LoVo (cell line): ENCODE measurements at regions not wholly inside any gene's neighbourhood (a gene's known extent, or its start where the extent isn't known, plus 50 kb on each side); places are given as distances from the start of the nearest gene placed in this dataset.
"Not testable (repeated sequence)": the region's sequence is repeated elsewhere in the genome, so short reads cannot be mapped to it uniquely, and the experiment has no call there.

Source experiments
- DNase-seq: peaks from one replicate; pipeline ENCODE4 v3.0.0-alpha.2; 2016; ENCODE audit warnings: low spot score

DNA sequence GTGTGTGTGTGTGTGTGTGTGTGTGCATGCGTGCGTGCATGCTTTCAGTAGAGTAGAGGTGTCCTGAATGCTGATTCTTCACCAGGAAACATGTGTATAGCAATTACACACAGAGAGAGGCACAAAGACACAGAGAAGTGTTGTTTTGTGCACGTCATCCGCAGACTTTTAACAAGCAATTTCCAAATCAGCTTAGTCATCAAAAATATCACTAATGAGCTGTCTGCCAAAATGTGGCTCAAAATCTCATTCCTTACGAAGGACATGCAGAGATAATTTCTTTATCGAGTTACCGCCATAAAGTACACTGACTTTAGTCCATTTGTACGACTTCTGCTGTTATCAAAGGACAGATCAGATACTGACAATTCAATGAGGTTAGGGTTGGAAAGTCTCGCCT is 274.9 kb upstream of the RARB start:
- DNase-seq = no peak

DNA sequence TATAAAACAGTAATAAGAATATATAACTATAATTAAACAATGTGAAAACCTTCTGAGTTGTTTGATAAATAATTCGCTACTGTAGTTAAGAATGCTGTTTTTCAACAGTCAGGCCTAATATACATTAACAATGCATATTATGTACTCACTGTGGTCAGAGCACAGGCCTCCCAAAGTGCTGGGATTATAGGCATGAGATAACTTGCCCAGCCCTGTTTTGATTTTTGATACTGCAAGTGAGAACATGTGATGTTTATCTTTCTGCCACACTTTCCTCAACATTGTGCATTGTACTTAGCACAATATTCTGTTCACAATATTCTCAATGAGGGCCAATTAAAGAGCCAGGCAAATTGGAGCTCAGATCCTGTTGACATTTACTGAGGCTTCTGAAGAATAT is 274.5 kb upstream of the RARB start:
- no peak for DNase-seq

DNA sequence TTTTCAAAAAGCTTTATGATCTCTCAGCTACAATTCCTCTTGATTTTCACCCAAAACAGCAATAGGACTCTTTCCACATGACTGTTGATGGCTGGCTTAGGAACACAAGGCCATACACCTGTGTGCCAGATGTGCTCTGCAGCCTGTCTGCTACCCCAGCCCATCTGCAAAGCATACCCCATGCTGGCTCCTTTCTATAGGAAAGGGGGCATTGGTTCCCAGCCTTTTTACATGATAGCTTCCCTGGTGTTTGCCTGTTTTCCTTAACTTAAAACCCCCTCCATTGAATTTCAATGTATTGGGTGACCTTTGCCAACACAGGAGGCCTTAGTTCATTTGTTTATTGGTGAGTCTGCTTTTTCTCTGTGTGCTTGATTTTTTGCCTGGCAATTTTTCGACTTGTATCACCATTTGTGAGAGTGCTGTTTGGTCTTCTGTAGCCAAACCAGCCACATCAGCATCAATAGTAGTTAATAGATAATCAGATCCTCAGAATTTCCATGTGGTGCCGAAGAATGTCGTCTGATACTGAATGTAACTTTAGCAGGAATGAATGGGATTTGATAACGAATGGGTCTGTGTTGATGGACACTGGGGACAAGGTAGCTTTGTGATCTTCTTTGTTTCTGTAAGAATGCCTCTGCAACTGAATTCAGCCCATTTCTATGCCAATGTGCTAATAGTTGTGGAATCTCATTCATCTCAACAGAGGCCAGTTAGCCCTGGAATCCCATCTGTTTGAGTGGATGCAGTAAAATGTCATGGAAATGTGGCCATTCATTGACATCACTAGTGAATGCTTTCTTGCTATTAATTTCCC is 272.2 kb upstream of the RARB start:
- DNase-seq = no peak

DNA sequence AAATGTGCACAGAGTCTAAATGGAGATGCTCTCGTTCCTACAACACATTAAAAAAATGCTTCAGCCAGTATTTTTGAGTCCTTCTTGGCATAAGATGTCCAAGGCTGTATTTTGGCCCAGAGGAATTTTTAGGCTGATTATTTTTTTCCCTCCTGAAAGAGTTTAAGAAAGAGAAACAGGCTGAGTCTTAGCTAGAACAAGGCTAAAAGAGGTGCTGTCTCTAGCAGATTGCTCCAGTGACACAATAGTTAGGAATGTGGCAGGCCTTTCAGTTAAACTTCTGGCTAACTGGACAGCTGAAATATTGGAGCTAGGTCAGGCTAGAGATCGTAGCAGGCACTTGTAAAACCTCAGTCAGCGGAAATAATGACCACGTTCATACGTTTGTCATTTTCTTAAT is 271.4 kb upstream of the RARB start:
- DNase-seq = no peak

DNA sequence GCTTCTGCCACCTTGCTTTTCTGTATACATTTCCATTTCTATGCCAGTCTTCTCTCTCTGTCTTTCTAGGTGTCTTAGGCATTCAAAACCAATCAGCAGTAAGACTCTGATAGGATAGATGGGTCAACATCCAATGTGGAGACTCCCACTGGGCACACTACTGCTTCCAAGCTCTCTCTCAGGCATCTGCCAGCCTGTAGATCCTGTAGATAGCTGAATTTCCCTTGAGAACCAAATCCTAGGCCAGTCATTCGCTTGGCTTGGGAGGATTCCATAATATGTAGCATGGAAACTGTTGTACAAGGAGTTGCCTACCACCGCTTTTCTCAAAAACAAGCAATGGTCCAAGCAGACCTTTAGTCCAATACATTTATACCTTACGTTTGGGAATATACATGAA is 262.8 kb upstream of the RARB start:
- no peak for DNase-seq

DNA sequence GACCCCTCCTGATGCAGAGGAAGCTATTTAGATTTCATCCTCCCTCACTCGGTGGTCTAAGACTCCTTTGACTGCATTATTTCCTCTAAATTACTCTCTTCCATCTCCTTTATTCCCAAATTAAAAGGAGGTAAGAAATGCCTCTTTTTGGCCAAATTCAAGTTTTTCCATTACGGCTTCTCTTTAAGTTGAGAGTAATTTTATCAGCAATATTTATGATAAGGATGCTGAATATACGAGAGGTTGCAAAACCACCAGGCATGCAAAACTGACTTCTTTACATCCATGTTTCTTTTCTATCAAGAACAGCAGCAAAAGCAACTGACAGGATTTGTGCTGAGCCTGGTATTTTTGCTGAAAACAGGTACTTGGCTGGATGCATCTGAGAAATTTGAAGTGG is 262.0 kb upstream of the RARB start:
- DNase-seq = no peak

DNA sequence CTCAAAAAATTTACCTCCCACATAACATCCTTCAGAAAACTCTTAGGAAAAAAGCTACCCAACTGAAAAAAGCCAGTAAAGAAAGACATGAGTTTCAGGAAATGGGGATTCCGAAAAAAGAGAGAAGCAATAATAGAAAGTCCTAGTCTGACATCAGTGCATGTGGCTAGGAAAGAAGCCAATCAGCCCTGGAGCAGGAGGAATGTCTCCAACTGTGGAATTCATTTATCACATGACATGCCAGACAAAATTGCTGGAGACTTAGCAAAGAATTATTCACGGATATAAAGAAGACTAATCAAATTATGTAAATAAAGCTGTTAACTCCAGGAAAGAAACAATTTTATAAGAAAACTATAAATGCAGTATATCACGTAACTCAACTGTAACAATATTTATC is 258.9 kb upstream of the RARB start:
- DNase-seq = no peak

DNA sequence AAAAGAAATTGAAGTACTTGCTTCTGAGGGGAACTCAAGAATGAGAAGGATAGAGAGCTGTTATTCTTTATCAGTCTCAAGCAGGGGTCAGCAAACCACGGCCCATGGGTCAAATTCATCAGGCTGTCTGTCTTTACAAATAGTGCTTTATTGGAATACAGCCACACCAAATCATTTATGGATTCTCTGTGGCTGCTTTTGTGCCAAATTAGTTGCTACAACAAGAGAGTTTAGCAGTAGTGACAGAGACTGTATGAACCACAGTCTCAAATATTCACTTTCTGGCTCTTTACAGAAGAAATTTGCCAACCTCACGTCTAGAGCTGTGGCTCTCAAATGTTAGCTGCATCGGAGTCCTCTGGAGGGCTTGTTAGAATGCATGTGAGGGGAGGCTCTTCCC is 258.0 kb upstream of the RARB start:
- no peak for DNase-seq

DNA sequence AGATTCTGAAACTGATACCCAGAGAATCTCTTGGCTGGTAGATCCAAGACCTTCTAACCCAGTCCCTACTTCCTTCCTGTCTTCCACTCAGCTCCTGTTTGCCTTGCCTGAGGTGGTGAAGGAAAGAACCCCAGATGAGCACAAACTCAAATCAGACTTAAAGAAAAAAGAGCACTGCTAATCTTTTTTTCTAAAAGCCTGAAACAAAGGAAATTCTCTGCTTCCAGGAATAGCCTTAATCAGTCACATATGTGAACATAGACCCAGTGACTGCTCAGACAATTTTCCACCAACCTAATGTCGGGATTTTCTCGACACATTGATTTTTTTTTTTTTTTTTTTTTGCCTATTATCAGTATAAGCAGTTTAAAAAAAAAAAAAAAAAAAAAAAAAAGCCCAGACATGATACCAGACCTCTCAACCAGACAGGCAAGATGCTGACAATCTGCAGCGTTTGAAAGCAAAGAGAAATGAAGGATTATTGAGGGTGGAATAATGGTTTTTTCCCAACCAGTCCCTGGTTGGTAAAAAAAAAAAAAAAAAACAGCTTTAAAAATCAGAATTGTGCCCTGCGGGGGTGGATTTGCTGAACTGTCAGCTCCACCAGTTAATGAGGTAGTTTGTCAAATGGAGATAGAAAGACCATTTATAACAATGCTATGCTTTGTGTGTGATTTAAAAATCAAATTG is 256.8 kb upstream of the RARB start:
- DNase-seq = no peak

DNA sequence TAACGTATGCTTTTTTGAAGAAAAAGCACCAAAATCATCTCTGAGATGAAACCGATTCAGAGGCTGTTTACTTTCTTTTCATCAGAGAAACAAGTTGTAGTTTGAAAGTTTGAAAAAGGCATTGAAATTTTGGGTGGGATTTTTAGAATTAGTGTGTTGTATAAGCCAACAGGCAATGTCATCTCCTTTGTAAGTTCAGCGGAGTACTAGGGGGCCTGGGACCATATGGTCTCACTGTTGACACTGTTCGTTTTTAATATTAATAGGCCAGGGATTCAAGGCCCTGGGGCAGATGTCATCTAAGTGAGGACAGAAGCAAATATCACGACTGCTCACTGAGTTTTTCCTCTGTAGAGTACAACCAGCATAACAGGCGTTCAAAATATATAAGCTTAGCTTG is 256.2 kb upstream of the RARB start:
- no peak for DNase-seq

DNA sequence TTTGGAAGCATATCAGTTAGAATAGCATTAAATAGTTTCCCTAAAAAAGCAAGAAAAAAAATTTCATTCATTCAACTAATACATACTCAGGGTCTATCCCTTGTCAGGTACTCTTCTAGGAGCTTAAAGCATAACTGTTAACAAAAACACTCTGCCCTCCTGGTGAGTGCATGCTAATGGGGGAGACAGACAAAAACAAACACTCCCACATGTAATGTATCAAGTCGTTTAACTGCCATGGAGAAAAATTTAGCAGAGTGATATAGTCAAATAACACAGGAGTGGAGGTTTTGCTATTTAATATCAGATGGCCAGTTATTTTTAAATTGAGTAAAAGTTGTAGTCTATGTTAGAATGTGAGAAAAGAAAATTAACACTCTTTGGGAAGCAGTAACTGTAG is 254.5 kb upstream of the RARB start:
- DNase-seq = no peak

DNA sequence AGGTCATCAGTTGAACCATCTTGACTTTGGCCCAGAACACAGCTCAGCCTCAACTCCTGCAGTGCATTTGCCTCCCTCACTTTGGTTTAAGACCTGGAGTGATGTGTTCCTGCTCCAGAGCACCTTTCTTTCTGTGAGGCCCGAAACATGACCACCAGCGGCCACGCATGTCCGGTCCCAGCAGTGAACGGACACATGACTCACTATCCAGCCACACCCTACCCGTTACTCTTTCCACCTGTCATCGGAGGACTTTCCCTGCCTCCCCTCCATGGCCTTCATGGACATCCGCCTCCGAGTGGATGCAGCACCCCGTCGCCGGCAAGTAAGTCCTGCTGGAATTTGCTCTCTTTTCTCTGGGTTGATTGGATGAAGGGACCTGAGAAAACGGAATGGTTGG is 253.8 kb upstream of the RARB start:
- no peak for DNase-seq

DNA sequence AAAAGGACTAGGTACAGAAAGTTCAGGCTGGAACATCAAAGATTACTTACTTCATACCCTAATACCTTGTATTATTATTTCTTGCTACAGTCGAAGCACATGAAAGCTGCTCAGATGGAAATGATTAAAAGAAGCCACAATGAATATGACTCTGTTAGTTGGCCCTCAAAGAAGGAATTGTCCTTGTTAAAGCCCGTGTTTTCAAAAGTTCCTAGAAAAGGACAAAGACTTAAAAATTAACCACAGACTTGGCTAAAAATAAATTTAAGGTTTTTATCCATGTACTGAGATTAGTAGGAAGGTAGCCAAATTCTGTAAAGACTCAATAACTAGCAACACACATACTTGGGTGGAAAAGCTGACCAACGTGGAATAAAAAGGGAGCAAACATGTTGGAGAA is 251.0 kb upstream of the RARB start:
- DNase-seq = no peak

DNA sequence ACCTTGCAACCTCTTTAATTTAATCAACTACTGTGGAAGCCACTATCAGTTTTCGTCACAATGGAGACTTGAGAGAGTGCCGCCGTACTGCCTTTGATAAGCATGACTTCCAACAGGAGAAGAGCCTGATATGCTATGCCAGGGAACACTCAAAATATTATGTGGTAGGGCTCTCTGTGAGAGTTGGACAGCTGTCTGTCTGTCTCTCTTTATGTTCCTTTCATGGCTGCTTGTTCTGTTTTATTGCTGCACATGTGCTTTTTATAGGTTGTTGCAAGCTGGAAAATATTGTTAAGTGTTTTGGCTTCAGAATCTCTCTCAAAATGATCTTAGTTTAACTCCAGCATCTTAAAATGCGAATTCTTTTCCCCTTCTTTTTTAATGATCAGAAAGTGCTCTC is 249.4 kb upstream of the RARB start:
- DNase-seq = no peak

DNA sequence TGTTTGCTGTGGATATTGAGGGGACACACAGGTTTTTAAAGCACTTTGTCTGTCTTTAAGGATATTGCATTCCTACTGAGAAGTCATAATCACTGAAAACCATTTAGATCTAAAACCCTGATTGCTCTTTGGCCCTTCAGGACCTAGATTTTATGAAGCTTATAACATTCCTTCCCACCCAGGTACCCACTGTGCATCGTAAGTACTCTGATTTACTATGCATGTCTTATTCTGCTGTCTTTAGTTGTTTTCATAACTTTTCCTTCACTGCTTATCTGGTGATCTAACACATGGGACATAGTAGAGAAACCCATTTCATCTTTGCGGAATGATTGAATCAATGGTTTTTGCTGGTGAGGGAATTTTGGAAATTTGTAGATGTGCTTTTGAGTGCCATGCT is 247.0 kb upstream of the RARB start:
- no peak for DNase-seq

DNA sequence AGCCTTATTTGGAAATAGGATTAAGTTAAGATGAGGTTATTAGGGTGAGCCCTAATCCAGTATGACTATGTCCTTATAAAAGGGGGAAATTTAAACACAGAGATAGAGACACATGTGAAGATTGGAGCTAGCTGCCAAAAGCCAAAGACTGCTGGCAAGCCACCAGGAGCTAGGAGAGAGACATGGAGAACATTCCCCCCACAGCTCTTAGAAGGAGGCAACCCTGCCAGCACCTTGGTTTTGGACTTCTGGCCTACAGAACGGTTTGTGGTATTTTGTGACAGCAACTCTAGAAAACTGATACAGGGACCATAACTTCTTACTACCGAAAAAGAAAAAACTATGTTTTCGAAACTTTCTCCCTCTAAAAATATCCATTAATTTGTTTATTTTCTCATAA is 245.3 kb upstream of the RARB start:
- no peak for DNase-seq

DNA sequence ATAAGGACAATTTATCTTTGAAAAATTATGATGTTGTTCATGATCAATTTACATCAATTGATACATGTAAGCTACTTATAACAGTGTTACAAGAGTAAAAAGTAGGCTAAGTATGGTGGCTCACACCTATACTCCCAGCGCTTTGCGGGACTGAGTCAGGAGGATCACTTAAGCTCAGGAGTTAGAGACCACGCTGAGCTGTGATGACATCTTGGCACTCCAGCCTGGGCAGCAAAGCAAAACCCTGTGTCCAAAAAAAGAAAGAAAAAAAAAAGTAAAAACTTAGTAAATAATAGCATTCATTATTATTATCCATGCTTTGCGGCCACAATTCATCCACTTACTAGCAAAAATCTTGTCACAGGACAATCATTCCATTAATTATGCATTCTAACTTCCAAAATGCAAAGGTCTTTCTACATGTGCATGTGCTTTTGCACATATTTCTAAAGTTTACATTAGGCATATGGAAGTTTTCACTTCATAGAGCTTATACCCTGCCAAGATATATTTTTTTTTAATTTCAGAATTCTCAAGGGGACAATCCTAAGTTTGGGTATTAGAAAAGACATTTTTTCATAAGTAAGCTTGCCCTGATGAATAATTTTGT is 243.3 kb upstream of the RARB start:
- no peak for DNase-seq

DNA sequence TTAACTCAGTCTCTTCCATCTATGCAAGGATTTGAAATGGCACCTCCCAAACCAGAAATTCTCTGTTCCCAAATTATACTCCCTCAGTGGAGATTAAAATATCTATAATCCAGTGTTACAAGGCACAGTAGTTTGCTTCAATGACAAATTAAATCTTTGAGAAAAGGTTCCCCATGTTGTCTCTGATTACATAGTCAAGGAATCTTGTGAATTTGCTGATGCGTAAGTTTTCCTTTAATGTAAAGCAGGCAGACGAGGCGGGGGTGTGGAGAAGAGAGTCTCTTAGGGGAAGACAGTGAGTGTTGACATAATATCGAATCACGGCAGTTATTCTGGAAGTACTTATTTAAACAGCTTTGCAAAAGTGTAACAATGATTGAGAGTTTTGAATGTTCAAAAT is 236.4 kb upstream of the RARB start:
- no peak for DNase-seq

DNA sequence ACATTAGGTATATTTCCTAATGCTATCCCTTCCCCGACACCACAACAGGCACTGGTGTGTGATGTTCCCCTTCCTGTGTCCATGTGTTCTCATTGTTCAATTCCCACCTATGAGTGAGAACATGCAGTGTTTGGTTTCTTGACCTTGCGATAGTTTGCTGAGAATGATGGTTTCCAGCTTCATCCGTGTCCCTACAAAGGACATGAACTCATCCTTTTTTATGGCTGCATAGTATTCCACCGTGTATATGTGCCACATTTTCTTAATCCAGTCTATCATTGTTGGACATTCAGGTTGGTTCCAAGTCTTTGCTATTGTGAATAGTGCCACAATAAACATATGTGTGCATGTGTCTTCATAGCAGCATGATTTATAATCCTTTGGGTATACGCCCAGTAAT is 228.5 kb upstream of the RARB start:
- DNase-seq = not testable (repeated sequence)

DNA sequence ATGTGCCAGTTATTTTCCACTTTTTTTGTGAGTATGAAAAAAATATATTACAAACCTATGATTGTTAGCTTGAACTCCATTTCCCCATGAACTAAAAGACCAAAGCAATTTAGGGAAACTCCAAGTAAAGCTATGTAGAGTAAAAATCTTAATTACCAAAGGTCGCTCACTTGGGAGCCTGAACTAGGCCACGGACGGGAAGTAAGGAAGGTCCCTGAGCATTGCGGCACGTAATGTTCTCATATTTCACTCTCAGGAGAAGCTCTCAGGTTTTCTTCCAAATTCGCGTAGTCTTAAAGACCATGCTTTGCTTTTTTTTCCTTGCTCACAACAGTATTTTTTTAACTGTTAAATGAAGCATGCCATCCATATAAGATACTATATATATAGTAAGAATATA is 215.3 kb upstream of the RARB start:
- DNase-seq = no peak

DNA sequence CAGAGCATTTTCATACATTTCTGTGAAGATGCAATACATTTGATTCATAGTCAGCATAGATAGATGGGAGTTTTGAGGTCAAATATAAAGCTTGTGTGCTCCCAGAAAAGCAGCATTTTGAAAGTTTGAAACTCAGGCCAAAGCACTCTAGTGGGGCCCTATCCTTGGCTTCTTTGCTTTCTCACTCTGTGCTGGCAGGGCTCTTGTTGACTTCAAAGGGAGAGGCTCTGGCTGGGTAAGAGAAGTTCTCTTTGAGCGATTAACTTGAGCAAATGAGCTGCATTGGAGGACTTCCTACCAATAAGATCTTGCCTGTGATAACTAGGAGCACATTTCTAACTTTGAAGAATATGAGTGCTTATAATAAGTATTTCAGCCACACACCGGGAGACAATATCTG is 214.0 kb upstream of the RARB start:
- DNase-seq = no peak

DNA sequence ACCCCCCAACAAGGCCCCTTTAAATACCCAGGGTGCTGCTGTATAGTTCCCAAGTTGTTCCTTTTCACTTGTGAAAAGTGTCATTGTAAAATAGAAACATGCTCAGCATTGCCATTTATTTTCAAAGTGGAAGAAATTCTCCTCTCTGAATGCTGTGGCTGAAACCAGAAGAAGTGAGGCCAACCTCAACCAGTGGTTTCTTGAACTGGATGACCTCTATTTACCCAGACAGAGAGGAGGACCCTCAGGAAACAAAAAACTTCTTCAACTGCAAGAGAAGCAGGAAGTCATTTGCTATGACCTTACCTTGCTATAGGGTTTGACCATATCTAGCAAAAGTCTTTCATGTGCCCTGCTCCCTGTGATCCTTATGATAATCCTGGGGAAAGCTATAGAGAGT is 209.7 kb upstream of the RARB start:
- no peak for DNase-seq

DNA sequence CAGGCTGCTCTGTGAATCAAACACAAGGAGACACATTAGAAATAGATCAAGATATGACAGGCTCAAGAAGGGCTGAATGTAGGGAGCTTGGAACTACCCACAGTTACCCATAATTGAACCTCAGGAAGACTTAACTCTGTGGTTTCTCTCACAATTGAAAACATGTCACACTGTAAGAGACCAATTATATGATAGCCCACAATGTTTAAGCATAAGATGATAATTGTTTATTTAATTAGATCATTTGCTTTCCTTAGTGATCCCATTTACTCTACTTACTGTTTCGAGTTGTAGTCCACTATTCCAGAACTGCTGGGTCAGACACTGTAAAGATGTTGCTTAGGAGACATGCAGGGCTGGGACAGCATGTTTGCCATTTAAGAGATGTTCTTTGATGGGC is 201.3 kb upstream of the RARB start:
- DNase-seq = no peak

DNA sequence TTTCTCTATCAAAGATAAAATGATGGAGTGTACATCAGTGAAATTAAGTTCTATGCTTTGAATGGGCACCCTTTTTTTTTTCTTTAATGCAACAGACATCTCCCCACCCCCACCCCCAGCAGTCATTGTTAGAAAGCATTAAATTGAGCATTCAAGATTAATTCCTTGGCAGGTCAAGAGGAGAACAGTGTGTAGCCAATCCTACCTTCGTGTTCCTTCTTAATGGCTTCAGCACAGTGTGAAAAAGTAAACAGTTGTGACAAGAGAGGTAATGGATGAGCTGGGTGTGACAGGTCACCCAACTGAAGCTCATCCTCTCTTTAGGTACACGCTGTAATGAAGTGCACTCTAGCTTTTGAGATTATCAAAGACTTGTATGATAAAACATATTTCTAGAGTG is 198.5 kb upstream of the RARB start:
- DNase-seq = no peak
